Thoracic aorta (tissue), 2 donors: ENCODE measurements at regions not wholly inside any gene's neighbourhood (a gene's known extent, or its start where the extent isn't known, plus 50 kb on each side); places are given as distances from the start of the nearest gene placed in this dataset.

Source experiments
- ATAC-seq: fragments of 150-250 bp; one replicate; pipeline ENCODE4 v1.8.0; 2017; ENCODE audit warnings: low read depth; ENCODE audit not compliant: insufficient number of reproducible peaks, low FRiP score
- DNase-seq: peaks from one replicate; pipeline ENCODE4 v3.0.0-alpha.2; 2020; ENCODE audit warnings: low spot score
- H3K27ac ChIP-seq, 2 donors: fragments of 200-600 bp; sonication (generic); 1 replicate in 1 of 2; 2 replicates in 1 of 2; pipeline ENCODE4 v1.5.1; 2016; ENCODE audit warnings: mild to moderate bottlenecking in 2 of 2, moderate library complexity in 2 of 2
- H3K27me3 ChIP-seq: fragments of 200-600 bp; sonication (generic); replicated peaks from 2 replicates; pipeline ENCODE4 v1.6.0; 2016; ENCODE audit warnings: mild to moderate bottlenecking; ENCODE audit not compliant: insufficient read depth
- H3K36me3 ChIP-seq: fragments of 200-600 bp; sonication (generic); one replicate; pipeline ENCODE4 v1.5.1; 2016
- H3K4me1 ChIP-seq, 2 donors: fragments of 200-600 bp; sonication (generic); 1 replicate in 1 of 2; 2 replicates in 1 of 2; pipeline versions ENCODE4 v1.5.1 to v1.6.0; 2016; ENCODE audit warnings: low read depth in 2 of 2, mild to moderate bottlenecking in 1 of 2; ENCODE audit not compliant: control insufficient read depth in 1 of 2
- H3K4me3 ChIP-seq: fragments of 200-600 bp; sonication (generic); 2 replicates; pipeline ENCODE4 v1.5.1; 2016; ENCODE audit warnings: mild to moderate bottlenecking
- H3K9me3 ChIP-seq: fragments of 200-600 bp; sonication (generic); 2 replicates; pipeline ENCODE4 v1.5.1; 2016
- TF ChIP-seq, protein P1 (sequence below): fragments of 200-600 bp; sonication (generic); IDR thresholded peaks from one replicate; pipeline ENCODE4 v1.5.1; 2019; ENCODE audit warnings: antibody characterized with exemption

GRCh38 chr6:169968541-169969270 lies 217.3 kb downstream of the ERMARD start:
- no peaks in the 10 kb centered on the region for H3K36me3 ChIP-seq
- no peak overlapping the region for H3K4me3 ChIP-seq
- no peaks in the 10 kb centered on the region for H3K4me1 ChIP-seq
- DNase-seq (no peak), ATAC-seq (no peak)
- TF ChIP-seq, protein P1, sequence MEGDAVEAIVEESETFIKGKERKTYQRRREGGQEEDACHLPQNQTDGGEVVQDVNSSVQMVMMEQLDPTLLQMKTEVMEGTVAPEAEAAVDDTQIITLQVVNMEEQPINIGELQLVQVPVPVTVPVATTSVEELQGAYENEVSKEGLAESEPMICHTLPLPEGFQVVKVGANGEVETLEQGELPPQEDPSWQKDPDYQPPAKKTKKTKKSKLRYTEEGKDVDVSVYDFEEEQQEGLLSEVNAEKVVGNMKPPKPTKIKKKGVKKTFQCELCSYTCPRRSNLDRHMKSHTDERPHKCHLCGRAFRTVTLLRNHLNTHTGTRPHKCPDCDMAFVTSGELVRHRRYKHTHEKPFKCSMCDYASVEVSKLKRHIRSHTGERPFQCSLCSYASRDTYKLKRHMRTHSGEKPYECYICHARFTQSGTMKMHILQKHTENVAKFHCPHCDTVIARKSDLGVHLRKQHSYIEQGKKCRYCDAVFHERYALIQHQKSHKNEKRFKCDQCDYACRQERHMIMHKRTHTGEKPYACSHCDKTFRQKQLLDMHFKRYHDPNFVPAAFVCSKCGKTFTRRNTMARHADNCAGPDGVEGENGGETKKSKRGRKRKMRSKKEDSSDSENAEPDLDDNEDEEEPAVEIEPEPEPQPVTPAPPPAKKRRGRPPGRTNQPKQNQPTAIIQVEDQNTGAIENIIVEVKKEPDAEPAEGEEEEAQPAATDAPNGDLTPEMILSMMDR = no peak
- no peak overlapping the region for H3K27ac ChIP-seq
- no peaks in the 10 kb centered on the region for H3K27me3 ChIP-seq
- no peaks in the 10 kb centered on the region for H3K9me3 ChIP-seq

GRCh38 chr6:169967687-169968086 lies 216.3 kb downstream of the ERMARD start:
- Histone ChIP-seq H3K36me3 (no peaks in the 10 kb centered on the region), H3K4me3 (no peak overlapping the region), H3K4me1 (no peaks in the 10 kb centered on the region), H3K27me3 (no peaks in the 10 kb centered on the region), H3K27ac (no peak overlapping the region), H3K9me3 (no peaks in the 10 kb centered on the region)
- TF ChIP-seq, protein P1 = no peak
- ATAC-seq (no peak), DNase-seq (no peak)

DNA sequence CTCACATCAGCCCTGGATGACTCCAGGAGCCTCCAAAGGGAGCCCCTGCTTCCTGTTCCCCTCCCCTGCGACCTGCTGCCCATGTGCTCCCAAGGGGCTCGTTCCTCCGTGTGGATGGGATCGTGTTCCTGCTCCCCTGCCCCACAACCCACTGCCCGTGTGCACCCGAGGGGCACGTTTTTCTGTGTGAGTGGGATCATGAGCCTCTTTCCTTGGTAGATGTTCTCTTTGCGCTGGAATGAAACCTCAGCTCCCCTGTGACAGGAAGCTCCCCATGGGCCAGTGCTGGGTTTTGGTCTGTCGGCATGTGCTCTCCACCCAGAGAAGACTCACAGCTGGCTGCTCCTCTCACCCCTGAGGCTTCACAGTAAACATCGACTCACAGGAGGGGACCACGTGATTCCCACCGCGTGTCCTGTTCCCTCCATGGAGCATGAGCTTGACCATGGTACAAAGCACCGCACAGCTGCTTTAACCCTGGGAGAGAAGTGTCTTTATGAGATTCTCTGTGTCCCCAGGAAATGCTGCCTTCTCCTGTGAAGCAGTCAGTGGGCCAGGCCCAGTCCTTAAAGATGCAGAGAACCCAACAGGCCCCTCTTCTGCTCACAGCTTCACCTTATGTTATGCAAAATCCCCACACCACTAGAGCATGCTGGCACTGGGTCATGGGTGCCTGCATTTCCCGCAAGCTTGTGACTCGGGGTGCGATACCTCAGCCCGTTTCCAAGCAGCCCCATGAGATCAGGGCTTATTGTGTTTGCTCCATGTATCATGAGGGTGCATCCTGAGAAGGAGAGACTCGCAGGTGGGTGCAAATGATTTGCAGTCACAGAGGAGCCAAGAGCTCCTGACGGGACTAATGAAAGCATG lies 215.1 kb downstream of the ERMARD start:
- Histone ChIP-seq H3K4me3 (no peak overlapping the region), H3K27ac (no peak overlapping the region), H3K9me3 (no peaks in the 10 kb centered on the region), H3K4me1 (peaks cover 2 to 6% of the 10 kb centered on the region in 2 donors), H3K36me3 (no peaks in the 10 kb centered on the region), H3K27me3 (no peaks in the 10 kb centered on the region)
- DNase-seq (no peak), ATAC-seq (no peak)
- TF ChIP-seq, protein P1 = no peak

- TF ChIP-seq, protein P1 = no peak
- DNase-seq = no peak
- Histone ChIP-seq H3K4me1 (peaks cover 2 to 6% of the 10 kb centered on the region in 2 donors), H3K36me3 (no peaks in the 10 kb centered on the region), H3K4me3 (no peak overlapping the region), H3K27me3 (no peaks in the 10 kb centered on the region), H3K27ac (no peak overlapping the region), H3K9me3 (no peaks in the 10 kb centered on the region)
- no peak for ATAC-seq
These were observed 214.4 kb downstream of the ERMARD start for GRCh38 chr6:169965657-169966311.

DNA sequence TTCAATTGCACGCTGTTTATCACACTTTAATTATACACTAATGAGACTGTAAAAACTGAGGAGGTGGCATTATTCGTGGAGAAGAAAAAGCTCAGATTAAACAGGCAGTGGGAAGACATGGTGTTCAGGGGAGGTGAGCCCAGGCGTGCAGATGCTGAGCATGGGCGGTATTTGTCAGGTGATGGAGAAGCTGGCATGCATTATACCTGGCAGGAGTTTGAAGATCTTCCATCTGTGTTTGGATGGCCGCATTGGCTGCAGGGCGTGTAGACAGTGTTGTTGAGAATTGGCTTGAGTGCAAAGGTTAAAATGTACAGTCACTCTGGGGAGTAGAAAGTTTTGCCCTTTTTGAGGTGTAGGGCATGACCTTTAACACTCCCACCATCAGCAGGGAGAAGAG lies 213.8 kb downstream of the ERMARD start:
- Histone ChIP-seq H3K27me3 (no peaks in the 10 kb centered on the region), H3K36me3 (no peaks in the 10 kb centered on the region), H3K9me3 (no peaks in the 10 kb centered on the region), H3K4me3 (no peak overlapping the region), H3K27ac (no peak overlapping the region), H3K4me1 (peaks cover 2 to 6% of the 10 kb centered on the region in 2 donors)
- TF ChIP-seq, protein P1 = no peak
- DNase-seq = no peak
- no peak for ATAC-seq
